HG03097 (cell line): ENCODE measurements at regions not wholly inside any gene's neighbourhood (a gene's known extent, or its start where the extent isn't known, plus 50 kb on each side); places are given as distances from the start of the nearest gene placed in this dataset.
"Not testable (repeated sequence)": the region's sequence is repeated elsewhere in the genome, so short reads cannot be mapped to it uniquely, and the experiment has no call there.

Experiments used
- ATAC-seq: cut with Tn5 transposase; IDR thresholded peaks from one replicate; pipeline ENCODE4 v1.9.1; 2021; ENCODE audit not compliant: unreplicated experiment, low FRiP score

- no peak for ATAC-seq
These were observed 115.4 kb downstream of the PFDN4 start for GRCh38 chr20:54323227-54323734.

DNA sequence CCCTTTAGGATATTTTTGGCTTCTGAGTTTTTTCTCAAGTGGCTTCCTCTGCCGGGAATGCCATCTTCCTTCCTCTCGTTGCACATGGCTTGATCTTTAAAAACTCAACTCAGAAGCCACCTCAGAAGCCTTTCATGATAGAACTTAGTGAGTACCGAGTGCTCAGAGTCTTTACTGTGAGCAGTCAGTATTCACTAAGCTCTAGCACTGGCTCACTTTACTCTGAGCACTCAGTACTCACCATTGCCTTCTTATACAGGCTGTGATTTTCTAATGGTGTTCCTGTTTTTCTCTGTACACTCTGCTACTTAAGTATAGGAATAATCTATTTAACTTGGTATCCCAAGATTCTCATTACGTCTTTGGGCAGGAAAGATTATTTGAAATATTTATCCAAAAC lies 116.2 kb downstream of the PFDN4 start:
- no peak for ATAC-seq

DNA sequence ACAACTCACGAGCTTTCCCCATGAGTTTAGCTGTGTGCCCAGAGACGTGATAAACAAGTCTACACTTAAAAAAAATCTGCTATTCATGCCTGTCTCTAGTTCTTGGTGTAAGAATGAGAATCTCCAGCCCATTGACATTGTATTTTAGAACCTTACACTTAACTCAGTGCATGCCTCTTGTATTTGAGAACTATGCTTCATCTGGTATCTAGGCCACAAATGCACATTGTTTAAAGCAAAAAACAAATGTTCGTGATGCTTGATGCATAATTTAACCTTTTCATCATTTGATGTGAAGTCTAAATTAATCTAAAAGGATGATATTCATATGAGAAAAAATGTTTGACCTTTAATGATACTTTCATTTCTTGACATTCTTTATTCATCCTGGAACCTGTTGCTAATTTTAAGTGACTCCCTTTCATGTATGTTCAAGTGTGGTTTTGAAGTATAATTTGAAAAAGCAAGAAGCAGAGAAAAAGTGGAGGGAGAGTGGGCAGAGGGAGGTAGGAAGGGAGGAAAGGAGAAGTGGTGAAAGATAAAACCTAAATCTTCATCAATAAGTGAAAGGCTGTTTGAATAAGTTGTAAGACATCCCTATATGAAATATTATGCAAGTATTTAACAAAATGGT lies 116.9 kb downstream of the PFDN4 start:
- no peak for ATAC-seq

GRCh38 chr20:54335299-54335698 lies 127.4 kb downstream of the PFDN4 start:
- no peak for ATAC-seq

GRCh38 chr20:54337144-54337543 lies 129.3 kb downstream of the PFDN4 start:
- ATAC-seq: no peak

GRCh38 chr20:54339093-54339492 lies 131.2 kb downstream of the PFDN4 start:
- ATAC-seq: no peak

DNA sequence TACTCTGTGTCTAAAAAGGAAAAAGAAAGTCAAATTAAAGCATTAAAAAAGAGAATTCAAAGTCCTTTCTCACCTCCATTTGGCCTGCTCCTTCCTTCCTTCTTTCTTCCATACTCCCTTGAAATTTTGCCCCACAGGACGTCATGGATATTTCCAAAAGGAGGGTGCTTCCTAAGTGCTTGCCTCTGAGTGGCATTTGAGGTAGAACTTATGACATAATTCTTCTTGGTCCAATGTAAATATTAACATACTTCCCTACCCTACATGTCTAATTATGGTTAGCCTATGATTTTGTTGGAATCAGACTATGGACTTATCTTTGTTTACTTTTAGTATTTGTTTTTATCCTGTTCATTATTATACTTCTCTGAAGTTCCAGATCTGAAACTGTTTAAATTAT lies 132.3 kb downstream of the PFDN4 start:
- no peak for ATAC-seq

DNA sequence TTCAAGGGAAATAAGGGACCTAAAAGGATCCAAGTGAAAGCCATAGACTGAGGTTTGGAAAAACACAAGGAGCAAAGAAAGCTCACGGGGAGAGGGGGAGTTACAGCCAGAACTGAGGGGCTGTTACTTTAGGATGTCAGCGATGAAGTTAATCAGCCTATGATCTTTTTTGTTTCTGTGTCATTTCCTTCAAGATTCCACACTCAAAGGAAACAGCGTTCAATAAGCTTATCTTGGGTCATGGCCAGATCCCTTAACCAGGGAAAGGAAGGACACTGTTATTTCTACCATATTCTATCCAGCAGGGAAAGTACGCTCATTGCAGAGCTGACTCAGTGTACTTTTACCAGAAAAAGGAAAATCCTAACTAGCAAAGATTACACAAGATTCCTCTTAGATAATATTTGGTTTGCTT lies 132.8 kb downstream of the PFDN4 start:
- ATAC-seq: no peak

DNA sequence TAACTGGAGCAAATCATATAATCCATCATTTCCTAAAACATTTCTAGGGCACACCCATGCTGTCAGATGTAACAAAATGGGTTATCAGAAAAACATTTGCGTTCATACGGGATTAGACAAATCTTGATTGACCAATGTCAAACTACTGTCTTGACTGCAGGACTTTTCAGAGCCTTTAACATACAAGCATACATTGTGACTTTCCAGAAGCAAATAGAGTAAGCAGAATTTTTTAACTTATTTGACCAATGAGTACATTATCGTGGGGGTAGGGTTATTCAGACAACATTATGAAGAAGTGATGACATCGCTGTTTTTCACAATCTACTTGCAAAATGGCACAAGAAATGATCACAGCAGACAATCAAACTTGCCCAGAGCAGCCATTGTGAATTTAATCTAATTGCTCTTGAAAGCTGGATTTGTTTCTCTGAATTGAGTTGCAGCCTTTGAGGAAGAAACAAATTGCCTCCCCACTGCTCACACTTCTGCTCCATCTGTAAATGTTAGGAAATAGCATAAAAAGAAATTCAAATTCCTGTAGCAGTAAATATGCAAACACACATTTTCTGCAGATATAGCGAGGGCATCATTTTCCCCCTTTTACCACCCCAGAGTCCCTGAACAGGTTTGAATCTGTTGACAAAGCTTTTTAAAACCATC lies 133.0 kb upstream of the DOK5 start:
- no peak for ATAC-seq

DNA sequence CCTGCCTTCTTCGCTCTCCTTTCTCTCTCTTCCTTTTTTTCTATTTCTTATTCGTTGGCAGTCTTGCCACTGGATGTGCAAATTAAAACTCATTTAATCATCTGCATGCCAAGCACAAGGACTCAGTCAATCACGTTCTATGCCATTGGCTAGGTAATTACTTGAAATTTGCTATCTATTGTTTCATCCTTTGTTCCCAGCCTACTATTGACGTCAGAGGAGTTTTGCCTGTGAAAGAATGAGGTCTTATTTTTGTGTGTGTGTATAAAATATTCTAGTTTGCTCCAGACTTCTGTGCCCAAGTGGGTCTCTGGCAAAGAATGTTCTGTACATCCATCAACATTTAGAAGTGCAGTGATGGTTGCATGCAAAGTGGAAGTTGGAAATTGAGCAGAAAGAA lies 132.3 kb upstream of the DOK5 start:
- no peak for ATAC-seq

DNA sequence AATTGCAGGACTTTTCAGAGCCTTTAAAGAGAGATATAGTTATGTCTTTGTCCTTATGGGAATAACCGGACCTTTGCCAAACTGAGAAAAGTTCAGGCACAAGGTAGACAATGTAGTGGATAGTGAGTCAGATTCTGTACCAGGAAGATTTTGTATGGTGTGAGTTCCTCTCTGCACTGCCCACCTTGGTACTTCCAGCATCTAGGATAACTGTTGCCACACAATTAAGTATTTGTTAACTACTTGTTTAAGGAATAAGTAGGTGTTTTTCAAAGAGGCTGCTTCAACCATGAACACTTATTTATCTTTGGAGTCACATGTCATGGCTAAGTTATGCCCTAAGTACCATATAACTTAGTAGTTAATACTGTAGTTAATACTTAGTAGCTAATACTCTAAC lies 131.8 kb upstream of the DOK5 start:
- no peak for ATAC-seq

DNA sequence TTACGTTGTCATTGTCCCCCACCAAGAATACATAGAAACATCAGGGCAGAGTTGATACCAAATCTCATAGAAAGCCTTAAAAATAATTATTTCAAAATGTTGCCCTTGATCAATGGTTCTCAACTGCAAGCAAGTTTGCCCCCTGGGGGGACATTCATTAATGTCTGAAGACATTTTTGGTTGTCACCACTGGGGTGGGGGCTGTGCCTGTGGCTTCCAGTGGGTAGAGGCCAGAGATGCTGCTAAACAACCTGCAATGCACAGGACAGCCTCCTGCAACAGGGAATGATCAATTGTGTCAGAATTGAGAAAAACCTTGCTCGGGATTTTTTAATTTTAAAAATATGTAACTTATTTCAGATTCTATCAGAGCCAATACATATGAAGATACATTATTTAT lies 130.6 kb upstream of the DOK5 start:
- ATAC-seq: no peak

DNA sequence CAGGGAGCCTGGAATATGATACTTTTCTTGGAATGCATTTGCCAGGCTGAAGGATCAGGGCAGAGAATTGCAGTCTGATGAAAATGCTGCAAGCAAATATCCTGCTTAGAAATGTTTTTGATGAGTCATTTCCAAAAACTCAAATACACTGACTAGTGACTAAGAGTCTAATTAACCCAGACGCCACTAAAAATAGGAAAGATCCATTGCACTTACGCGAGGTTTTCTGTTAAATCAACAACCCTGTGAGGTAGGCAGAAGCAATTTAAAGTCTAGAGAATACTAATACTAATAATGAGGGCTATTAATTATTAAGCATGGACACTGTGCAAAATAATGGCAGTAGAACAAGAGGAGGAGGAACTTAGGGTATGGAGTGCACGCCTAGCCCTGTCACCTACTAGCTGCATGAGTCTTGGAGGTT lies 130.1 kb upstream of the DOK5 start:
- peak; percentile 89 for ATAC-seq

GRCh38 chr20:54345821-54346220 lies 129.6 kb upstream of the DOK5 start:
- ATAC-seq: peak; percentile 8

DNA sequence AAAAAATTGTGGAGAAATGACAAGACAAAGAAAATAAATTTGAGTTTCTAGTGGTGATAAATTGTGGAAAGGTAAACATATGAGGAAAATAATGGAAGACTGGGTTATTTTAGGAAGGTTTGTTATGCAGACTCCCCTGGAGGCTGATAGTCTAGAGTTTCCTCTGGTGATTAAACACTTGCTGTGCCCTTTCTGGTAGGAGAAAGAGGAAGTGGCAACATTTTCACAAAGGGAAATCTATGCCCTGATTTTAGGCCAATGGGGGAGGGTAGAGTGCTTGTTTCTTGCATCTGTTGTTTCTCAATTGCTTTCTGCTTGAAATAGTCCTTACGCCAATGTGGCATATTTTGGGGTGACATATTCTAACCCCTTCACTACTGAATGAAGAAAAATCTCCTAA lies 129.1 kb upstream of the DOK5 start:
- ATAC-seq: no peak

DNA sequence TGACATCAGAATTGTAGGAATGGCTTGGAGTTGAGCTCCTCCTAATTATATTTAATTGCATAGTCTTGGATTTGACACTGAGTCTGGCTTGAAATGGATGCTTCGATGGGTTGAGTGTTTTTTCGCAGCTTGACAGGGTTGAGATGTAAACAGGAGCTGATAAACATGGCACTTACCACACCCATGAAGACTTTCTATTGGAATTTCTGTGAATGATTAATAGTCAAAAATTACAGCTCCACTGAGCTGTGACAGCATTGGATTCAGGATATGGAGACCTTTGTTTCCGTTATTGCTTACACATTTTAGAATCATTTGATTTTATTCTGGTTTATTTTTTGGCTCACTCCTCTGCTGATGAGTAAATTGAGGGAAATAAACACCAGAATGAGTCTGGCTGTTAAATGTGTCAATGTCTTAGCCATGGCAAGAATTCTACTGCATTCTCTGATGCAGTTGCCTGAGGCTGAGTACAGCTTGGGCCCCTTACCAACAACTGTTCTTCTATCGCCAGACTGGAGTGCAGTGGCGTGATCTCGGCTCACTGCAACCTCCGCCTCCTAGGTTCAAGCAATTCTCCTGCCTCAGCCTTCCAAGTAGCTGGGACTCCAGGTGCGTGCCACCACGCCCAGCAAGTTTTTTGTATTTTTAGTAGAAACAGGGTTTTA lies 128.1 kb upstream of the DOK5 start:
- ATAC-seq: no peak

- no peak for ATAC-seq
These were observed 125.0 kb upstream of the DOK5 start for GRCh38 chr20:54350415-54350814.

DNA sequence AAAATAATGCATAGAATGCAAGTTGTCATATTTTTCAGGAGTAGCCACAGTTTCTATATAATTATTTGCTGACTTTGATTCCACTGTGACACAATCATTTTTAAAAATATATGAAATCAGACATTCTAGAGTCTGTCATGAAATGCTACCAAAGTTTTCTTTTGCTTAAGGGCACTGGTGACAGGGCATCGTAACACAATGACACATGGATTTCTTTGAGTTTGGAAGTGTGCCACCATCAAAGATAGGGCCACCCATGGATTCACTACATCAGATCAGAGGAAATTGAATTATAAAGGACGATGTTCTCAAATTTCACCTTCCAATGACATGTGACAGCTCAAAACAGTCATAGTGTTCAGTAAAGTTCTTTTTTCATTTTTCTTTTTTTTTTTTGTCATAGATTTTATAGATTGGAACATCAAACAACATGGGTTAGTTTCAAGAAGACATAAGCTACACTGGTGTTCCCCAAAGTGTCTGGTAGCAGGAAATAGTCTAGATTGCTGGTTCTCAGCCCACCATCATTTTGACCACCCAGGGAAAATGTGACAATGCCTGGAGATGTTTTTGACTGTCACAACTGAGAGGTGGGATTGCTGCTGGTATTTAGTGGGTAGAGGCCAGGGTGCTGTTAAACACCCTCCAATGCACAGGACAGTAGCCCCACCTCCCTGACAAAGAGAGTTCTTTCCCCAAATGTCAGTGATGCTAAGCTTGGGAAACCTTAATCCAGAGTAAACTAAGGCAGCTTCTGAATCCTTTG lies 123.8 kb upstream of the DOK5 start:
- no peak for ATAC-seq

- not testable (repeated sequence) for ATAC-seq
These were observed 122.9 kb upstream of the DOK5 start for GRCh38 chr20:54352541-54352940.

GRCh38 chr20:54353292-54353691 lies 122.1 kb upstream of the DOK5 start:
- ATAC-seq: no peak

DNA sequence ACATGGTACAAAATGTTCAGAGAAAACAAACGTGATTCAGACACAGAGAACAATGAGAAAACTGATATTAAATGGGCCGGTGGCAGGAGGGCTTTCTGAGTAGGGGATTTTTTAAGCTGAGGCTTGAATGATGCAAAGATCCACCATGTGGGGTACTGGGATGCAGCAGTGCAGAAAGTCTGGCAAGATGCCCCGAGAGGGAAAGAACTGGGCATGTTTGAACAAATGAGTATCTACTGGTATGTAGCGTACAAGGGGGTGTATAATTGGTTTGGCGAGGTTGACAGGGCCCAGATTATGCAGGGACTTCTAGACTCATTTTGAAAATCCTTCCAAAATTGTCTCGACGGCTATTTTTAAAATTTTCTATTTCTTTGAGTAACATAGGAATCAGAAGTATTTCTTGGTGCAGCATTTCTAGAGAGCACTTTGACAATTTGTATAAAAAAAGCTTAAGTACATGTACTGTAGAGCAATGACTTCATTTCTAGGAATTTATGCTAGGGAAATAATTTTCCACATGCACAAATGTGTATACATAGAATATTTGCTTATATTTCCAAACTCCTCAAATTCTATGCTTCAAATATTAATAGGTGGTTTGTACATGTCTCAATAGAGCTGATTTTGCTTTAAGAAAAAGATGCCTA lies 119.6 kb upstream of the DOK5 start:
- ATAC-seq: no peak
